ENCODE measurements at regions not wholly inside any gene's neighbourhood (a gene's known extent, or its start where the extent isn't known, plus 50 kb on each side); places are given as distances from the start of the nearest gene placed in this dataset.

DNA sequence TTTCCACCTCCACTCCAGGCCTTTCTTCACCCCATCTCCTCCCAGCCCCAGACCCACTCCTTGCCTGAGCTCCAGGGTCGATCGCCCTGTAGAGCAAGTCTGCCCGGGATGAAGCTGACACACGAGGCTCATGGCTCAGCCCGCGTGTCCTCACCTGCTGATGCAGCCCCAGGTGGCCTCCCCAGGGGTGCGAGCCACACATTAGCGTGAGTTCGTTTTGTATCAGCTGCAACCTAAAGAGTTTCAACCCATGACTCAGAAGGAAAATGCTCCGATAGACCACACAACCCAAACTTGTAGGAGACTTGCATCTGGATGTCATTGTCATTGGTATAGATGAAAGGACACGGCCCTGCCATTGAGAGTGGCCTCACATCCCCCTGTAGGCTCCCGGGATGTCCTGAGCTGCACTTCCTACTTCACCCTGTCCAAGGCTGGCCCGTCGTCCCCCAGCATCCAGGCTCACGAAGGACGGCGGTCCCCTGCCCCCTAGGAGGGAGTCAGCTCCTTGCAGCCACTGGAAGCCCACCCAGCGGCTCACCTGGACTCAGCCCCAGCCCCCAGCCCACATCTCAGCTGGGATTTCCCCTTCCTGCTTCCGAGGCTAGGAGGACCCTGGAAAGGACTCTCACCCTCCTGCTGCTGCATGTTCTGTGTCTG, 97.7 kb downstream of the HTR5A start:
- TF ChIP-seq, protein P1, sequence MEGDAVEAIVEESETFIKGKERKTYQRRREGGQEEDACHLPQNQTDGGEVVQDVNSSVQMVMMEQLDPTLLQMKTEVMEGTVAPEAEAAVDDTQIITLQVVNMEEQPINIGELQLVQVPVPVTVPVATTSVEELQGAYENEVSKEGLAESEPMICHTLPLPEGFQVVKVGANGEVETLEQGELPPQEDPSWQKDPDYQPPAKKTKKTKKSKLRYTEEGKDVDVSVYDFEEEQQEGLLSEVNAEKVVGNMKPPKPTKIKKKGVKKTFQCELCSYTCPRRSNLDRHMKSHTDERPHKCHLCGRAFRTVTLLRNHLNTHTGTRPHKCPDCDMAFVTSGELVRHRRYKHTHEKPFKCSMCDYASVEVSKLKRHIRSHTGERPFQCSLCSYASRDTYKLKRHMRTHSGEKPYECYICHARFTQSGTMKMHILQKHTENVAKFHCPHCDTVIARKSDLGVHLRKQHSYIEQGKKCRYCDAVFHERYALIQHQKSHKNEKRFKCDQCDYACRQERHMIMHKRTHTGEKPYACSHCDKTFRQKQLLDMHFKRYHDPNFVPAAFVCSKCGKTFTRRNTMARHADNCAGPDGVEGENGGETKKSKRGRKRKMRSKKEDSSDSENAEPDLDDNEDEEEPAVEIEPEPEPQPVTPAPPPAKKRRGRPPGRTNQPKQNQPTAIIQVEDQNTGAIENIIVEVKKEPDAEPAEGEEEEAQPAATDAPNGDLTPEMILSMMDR (IDR thresholded peaks at IDR 0.05; ENCODE audit: unreplicated experiment): no peak
- no peaks in the 10 kb centered on the region for H3K36me3 Mint-ChIP-seq (ENCODE audit: low read depth, unreplicated experiment)
- no peak overlapping the region for H3K27ac Mint-ChIP-seq (ENCODE audit: unreplicated experiment)
- no peak for DNase-seq (ENCODE audit: low spot score)
- H3K4me1 Mint-ChIP-seq (ENCODE audit: unreplicated experiment): no peaks in the 10 kb centered on the region
- H3K9me3 Mint-ChIP-seq (ENCODE audit: unreplicated experiment): no peaks in the 10 kb centered on the region
- peak overlapping the region; percentile 37 for H3K4me3 Mint-ChIP-seq (ENCODE audit: unreplicated experiment)
- peaks cover 2% of the 10 kb centered on the region for H3K27me3 Mint-ChIP-seq (ENCODE audit: unreplicated experiment)

DNA sequence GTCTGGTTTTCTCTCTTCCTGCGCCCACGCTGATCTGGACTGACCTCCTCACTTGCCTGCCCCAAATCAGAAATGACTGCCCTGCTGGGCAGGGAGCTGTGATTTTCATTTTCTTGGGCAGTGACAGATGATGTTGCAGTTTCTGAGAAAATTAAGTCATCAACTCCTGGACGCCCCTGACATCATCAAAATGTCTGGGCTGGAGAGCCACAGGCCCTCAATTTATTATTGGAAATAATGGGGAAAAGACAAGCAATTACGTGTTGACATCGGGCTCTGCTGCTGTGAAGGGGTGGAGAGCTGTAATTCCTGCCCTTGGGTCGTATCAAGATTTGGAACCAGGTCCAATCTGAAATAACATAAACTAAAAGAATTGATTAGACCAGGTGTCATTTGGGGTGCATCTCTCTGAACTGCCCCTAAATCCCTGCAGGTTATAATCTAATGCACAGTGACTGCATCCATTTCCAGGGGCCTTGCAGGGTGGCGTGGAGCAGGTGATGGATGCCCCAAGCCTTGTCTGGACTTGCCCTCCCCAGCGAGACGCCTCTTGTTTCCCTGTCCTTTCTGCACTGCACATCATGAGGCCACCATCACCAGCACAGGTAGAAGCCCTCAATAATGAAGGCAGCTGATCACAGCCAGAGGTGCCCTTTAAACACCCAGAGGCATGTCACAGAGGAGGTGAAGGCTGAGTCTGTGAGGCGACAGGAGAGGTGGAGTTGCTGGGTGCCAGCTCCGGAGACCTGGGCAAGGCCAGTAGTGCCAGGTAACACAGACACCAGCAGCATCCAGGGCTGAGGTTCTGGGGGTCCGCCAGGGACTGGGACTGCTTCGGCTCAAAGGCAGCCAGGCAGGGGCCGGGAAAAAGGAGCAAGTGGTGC, 98.7 kb downstream of the HTR5A start:
- Mint-ChIP-seq H3K36me3 (ENCODE audit: low read depth, unreplicated experiment) (no peaks in the 10 kb centered on the region), H3K27ac (ENCODE audit: unreplicated experiment) (no peak overlapping the region), H3K4me1 (ENCODE audit: unreplicated experiment) (no peaks in the 10 kb centered on the region), H3K27me3 (ENCODE audit: unreplicated experiment) (peaks cover 3% of the 10 kb centered on the region), H3K9me3 (ENCODE audit: unreplicated experiment) (no peaks in the 10 kb centered on the region), H3K4me3 (ENCODE audit: unreplicated experiment) (no peak overlapping the region)
- TF ChIP-seq, protein P1 (IDR thresholded peaks at IDR 0.05; ENCODE audit: unreplicated experiment): no peak
- no peak for DNase-seq (ENCODE audit: low spot score)

DNA sequence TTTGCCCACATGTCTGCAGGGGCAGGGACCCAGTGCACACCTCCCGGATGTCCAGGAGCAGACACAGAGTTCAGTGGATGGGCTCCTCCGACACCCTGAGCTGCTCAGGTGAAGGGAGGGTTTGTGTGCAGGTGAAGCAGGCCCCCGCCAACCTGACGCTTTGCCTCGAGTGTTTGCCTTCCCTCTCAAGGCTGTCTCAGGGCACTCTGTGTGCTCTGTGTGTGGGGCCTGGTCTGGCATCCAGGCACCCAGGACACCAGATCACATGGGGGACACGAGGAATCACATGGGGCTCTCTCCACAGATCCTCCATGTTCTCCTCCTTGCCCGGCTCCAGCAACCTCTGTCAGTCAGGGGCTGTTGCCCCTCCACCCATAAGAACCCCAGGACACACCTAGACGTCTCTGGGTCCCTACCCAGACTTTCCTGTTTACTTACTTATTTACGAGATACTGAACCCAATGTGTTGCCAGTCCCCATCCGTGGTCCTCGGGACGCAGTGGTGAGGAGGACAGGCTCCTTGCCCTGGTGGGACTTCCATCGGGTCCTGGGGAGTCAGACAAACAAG, 99.5 kb downstream of the HTR5A start:
- Mint-ChIP-seq H3K4me3 (ENCODE audit: unreplicated experiment) (no peak overlapping the region), H3K27ac (ENCODE audit: unreplicated experiment) (no peak overlapping the region), H3K36me3 (ENCODE audit: low read depth, unreplicated experiment) (no peaks in the 10 kb centered on the region), H3K27me3 (ENCODE audit: unreplicated experiment) (peaks cover 3% of the 10 kb centered on the region), H3K9me3 (ENCODE audit: unreplicated experiment) (no peaks in the 10 kb centered on the region), H3K4me1 (ENCODE audit: unreplicated experiment) (no peaks in the 10 kb centered on the region)
- TF ChIP-seq, protein P1 (IDR thresholded peaks at IDR 0.05; ENCODE audit: unreplicated experiment): no peak
- no peak for DNase-seq (ENCODE audit: low spot score)

DNA sequence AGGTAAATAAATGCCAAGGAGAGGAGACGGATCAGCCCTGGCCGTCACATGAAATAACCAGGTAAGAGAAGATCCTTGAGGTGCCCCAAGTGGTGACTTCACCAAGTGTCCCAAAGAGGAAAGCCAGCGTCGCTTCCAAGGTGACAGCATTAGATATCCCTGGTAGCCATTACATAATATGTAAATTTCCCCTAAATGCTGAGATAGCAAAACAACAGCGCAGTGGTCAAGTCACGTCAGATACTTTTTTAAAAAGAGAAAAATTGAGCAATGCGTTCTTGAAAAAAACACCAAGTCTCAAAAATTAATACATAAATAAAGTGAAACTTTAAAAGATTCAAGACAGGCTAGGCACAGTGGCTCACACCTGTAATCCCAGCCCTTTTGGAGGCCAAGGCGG, 100.2 kb downstream of the HTR5A start:
- TF ChIP-seq, protein P1 (IDR thresholded peaks at IDR 0.05; ENCODE audit: unreplicated experiment): no peak
- Mint-ChIP-seq H3K9me3 (ENCODE audit: unreplicated experiment) (no peaks in the 10 kb centered on the region), H3K27ac (ENCODE audit: unreplicated experiment) (no peak overlapping the region), H3K4me3 (ENCODE audit: unreplicated experiment) (no peak overlapping the region), H3K36me3 (ENCODE audit: low read depth, unreplicated experiment) (no peaks in the 10 kb centered on the region), H3K27me3 (ENCODE audit: unreplicated experiment) (peaks cover 3% of the 10 kb centered on the region), H3K4me1 (ENCODE audit: unreplicated experiment) (no peaks in the 10 kb centered on the region)
- DNase-seq (ENCODE audit: low spot score): no peak

Data from endothelial cell (in vitro differentiated cells).